CD4-positive, alpha-beta T cell treated with Interleukin-1 beta for 1 hour (primary cell): ENCODE measurements at regions not wholly inside any gene's neighbourhood (a gene's known extent, or its start where the extent isn't known, plus 50 kb on each side); places are given as distances from the start of the nearest gene placed in this dataset.

ENCODE experiments used
- DNase-seq, 2 donors: peaks; one replicate each; pipeline ENCODE4 v3.0.0-alpha.2; 2020 to 2022

DNA sequence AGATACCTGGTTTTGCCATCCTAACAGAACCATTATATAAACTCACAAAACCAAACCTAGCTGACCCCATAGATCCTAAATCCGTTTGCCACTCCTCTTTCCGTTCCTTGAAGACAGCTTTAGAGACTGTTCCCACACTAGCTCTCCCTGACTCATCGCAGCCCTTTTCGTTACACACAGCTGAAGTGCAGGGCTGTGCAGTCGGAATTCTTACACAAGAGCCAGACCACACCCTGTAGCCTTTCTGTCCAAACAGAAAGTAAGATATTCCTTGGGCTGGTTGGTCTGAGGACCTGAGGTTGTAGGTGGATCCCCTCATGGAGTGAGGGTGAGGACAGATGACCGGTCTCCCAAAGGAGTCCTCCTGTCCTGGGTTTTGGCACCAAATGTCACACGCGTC is 56.7 kb upstream of the NAA35 start:
- no peak for DNase-seq

DNA sequence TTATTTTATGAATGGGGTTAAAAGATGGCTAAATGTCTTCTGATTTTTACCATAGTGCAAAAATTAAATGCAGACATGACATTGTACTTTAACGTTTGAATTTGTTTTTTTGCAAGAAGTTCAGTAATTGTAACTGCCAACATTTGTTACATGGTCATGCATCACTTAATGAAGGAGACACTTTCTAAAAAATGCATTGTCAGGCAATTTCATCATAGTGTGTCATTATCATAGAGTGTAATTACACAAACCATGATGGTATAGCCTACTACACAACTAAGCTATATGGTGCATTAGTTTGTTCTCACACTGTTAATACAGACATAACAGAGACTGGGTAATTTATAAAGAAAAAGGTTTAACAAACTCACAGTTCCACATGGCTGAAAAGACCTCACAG is 50.0 kb upstream of the NAA35 start:
- no peak for DNase-seq
